ENCODE measurements at regions not wholly inside any gene's neighbourhood (a gene's known extent, or its start where the extent isn't known, plus 50 kb on each side); places are given as distances from the start of the nearest gene placed in this dataset.
"Not testable (repeated sequence)": the region's sequence is repeated elsewhere in the genome, so short reads cannot be mapped to it uniquely, and the experiment has no call there.

DNA sequence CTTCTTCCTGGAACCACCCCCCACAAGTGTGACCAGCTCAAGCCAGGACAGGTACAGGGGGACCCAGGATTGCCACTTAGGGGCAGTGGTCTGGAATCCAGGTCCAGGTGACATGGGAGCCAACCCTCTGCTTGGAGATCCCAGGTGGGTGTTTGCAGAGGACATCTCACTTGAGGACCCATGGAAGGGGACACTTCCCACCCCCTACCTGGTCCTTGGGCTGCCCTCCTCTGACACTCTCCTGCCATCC, 145.5 kb downstream of the SEC14L1 start:
- CTCF ChIA-PET = interaction anchor here (2.1 kb wide), 1 partner anchor 45 kb away, joined by 5 read pairs; no protein-coding TSS in a partner anchor
- Mint-ChIP-seq H3K9me3 (no peaks in the 10 kb centered on the region), H3K4me3 (no peak overlapping the region), H3K36me3 (ENCODE audit: low read depth) (peaks cover 3% of the 10 kb centered on the region), H3K27ac (no peak overlapping the region), H3K4me1 (peaks cover 21% of the 10 kb centered on the region), H3K27me3 (no peaks in the 10 kb centered on the region)
- intact Hi-C loops (cut with micrococcal nuclease) = no loop called here
- DNase-seq = no peak
- no peak for TF ChIP-seq CTCF (IDR thresholded peaks at IDR 0.05)
- POLR2A ChIA-PET = no interaction called here
- ATAC-seq (ENCODE audit: low read depth) = no peak

DNA sequence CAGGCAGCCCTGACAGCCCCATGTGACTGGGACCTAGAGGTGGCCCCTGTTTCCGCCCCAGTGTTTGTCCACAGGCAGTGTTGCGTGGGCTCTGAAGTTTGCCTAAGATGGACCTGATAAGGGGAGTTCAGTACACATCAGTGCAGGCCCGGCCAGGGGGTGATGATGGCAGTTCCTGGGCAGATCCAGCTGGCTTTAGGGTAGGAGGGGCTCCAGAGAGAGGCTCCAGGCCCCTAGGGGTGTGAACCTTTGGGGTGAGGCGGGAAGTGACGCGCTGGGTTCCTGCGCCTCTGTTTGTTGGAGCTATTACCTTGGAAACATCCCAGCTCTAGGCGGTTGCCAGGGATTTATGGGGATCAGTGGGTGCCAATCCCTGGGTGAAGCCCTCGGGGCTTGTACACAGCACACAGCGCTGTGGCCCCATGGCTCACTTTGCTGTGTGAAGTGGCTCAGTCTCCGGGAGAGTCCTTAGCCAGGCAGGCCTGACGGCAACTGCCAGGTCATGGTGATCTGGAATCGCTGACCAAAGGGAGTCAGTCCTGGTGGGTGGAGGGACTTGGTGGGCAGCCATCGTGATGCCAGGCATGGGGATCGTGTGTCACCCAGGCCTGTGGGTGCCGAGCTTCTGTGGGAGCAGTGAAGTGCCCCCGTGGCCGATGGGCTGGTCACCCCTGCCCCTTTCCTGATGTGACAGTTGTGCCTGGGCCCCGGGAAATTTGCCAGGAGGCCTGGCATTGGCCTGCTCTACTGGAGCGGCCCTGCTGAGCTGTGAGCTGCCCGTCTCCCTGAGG, 146.1 kb downstream of the SEC14L1 start:
- Mint-ChIP-seq H3K27ac (no peak overlapping the region), H3K36me3 (ENCODE audit: low read depth) (peaks cover under 1% of the 10 kb centered on the region), H3K4me3 (no peak overlapping the region), H3K4me1 (peaks cover 19% of the 10 kb centered on the region), H3K9me3 (no peaks in the 10 kb centered on the region), H3K27me3 (no peaks in the 10 kb centered on the region)
- DNase-seq = no peak
- ATAC-seq (ENCODE audit: low read depth) = no peak
- CTCF ChIA-PET = interaction anchor here (2.1 kb wide), 1 partner anchor 45 kb away, joined by 5 read pairs; no protein-coding TSS in a partner anchor
- no peak for TF ChIP-seq CTCF (IDR thresholded peaks at IDR 0.05)
- intact Hi-C loops (cut with micrococcal nuclease) = no loop called here
- POLR2A ChIA-PET = interaction anchor here (1.0 kb wide), 1 partner anchor 36 kb away, joined by 3 read pairs; no protein-coding TSS in a partner anchor

- intact Hi-C loops (cut with micrococcal nuclease) = no loop called here
- H3K4me1 Mint-ChIP-seq = peaks cover 12% of the 10 kb centered on the region
- H3K9me3 Mint-ChIP-seq = no peaks in the 10 kb centered on the region
- no peak overlapping the region for H3K27ac Mint-ChIP-seq
- no peak for DNase-seq
- ChIA-PET CTCF (interaction anchor here (2.1 kb wide), 1 partner anchor 44 kb away, joined by 5 read pairs; no protein-coding TSS in a partner anchor), POLR2A (interaction anchor here (1.0 kb wide), 1 partner anchor 35 kb away, joined by 3 read pairs; no protein-coding TSS in a partner anchor)
- no peaks in the 10 kb centered on the region for H3K36me3 Mint-ChIP-seq (ENCODE audit: low read depth)
- no peak for ATAC-seq (ENCODE audit: low read depth)
- H3K27me3 Mint-ChIP-seq = no peaks in the 10 kb centered on the region
- no peak for TF ChIP-seq CTCF (IDR thresholded peaks at IDR 0.05)
- no peak overlapping the region for H3K4me3 Mint-ChIP-seq
Observed at GRCh38 chr17:77287432-77288068, 146.8 kb downstream of the SEC14L1 start.

DNA sequence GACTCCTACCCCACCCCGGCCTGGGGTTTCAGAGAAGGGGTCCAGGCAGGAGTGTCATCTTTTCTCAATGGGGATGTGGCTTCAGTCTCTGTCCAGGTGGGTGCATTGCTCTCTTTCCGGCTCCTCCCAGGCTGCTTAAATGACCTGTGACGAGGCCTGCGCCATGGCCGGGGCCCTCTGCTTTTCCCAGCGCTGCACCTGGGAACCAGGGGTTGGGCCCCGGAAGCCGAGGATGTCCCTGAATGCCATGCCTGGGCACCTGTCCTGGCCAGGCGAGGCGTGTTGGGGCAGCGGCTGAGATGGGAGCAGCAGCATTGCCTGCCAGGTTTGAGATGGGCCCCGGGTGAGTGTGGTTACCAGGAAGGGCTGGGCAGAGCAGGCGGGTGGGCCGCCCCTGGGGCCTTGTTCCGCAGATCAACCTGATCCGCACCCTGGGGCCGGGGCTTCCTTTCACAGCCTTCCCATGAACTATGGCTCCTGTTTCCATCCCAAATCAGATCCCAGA, 147.4 kb downstream of the SEC14L1 start:
- Mint-ChIP-seq H3K27ac (no peak overlapping the region), H3K27me3 (no peaks in the 10 kb centered on the region), H3K9me3 (no peaks in the 10 kb centered on the region), H3K4me3 (no peak overlapping the region), H3K4me1 (peaks cover 9% of the 10 kb centered on the region), H3K36me3 (ENCODE audit: low read depth) (no peaks in the 10 kb centered on the region)
- intact Hi-C loops (cut with micrococcal nuclease) = no loop called here
- POLR2A ChIA-PET = interaction anchor here (1.0 kb wide), 1 partner anchor 34 kb away, joined by 3 read pairs; no protein-coding TSS in a partner anchor
- no peak for TF ChIP-seq CTCF (IDR thresholded peaks at IDR 0.05)
- DNase-seq (no peak), ATAC-seq (ENCODE audit: low read depth) (no peak)
- CTCF ChIA-PET = no interaction called here

GRCh38 chr17:77290759-77291558, 150.2 kb downstream of the SEC14L1 start:
- DNase-seq; H3K36me3 Mint-ChIP-seq (ENCODE audit: low read depth); H3K4me3 Mint-ChIP-seq; ATAC-seq (ENCODE audit: low read depth); H3K27me3 Mint-ChIP-seq; H3K9me3 Mint-ChIP-seq; H3K27ac Mint-ChIP-seq; CTCF ChIA-PET; POLR2A ChIA-PET; H3K4me1 Mint-ChIP-seq; intact Hi-C loops (cut with micrococcal nuclease): not testable (repeated sequence)

Measured in activated B cell treated with CpG ODN at 0.5 μM for 24 hours (primary cell).